Stimulated activated CD4-positive, alpha-beta T cell treated with anti-CD3 and anti-CD28 coated beads, Interleukin-2, amount 100 ng/mL, for 24 hours (primary cell): ENCODE measurements at regions not wholly inside any gene's neighbourhood (a gene's known extent, or its start where the extent isn't known, plus 50 kb on each side); places are given as distances from the start of the nearest gene placed in this dataset.
"Not testable (repeated sequence)": the region's sequence is repeated elsewhere in the genome, so short reads cannot be mapped to it uniquely, and the experiment has no call there.

Source experiments
- DNase-seq, 2 donors: peaks; one replicate each; pipeline ENCODE4 v3.0.0-alpha.2; 2020

DNA sequence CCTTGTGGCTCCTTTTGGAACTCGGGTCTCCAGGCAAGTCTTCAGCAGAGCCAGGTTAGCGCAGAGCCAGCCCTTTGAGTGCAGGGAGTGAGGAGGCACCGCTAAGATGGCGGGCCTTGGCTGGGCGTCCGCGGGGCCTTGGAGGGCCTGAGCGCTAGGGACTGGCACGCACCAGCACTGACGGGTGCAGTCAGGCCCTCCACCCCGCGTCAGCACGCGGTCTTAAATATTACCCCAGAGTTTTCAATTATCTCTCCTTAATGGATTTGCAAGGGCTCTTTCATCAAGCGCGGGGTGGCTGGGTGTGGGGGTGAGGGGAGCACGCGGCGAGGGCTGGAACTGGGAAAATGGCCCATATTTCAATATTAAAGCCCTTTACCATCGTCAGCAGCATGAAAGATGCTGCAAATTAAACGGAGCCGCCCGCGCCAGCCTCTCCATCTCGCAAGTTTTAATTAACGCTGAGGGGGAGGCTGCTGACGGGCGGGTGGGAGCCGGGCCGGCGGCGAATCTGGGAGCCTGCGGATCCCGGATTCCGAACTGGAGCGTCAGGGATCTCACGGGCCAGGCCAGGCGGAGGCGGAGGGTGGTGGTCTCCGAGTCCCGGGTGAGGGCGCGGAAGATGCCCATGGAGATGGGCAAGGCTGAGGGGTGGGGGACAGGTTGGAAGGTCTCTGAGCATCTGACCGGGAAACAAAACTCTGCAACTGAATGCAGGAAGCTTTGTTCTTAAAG lies 1690.4 kb upstream of the DEFB115 start:
- not testable (repeated sequence) for DNase-seq

DNA sequence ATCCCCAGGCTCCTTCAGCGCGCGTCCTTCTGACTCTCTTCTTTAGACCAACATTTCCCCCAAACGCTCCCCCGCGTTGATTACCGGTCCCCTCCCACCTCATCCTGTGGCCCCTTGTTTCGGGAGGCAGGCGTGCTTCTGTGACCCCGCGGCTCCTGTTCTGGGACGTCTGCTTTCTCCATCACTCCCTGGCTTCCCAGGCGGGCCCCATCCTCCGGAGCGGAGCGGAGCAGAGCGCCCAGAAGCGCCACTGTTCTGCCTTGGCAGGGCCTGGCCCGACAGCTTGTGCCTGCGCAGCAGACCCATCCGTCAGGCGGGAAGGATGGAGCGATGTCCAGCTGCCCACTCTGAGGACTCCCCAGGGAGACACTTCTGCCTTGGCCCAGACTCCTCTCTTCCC lies 1689.8 kb upstream of the DEFB115 start:
- not testable (repeated sequence) for DNase-seq

DNA sequence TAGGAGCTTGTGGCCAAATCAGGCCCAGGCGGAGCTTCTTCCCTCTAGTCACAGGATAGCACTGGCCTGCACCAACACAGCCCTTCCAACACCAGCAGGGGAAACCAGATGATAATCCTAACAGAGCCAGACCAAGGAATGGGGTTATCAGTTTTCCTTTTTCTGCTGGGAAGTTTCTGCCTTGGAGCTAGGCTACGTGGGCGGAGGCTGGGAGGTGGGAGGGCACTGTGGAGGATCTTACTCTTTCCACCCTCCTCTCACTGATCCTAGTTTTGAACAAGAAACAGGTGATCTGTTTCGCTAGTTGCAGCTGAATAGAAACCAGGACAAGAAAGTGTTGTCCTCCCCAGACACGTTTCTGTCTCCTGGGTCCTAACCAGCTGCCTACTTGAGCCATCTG lies 1687.3 kb upstream of the DEFB115 start:
- not testable (repeated sequence) for DNase-seq

DNA sequence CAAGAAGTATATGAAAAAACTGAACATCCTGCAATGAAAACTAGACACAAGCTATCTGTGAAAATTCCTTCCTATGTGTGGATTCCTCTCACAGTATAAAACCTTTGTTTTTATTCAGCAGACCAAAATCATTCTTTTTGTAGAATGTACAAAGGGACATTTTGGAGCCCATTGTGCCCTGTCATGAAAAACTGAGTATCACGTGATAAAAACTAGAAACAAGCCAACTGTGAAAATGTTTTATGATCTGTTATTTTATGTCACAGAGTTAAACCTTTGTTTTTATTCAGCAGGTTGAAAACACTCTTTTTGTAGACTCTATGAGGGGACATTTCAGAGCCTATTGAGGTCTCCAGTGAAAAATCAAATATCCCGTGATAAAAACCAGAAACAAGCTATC lies 1667.9 kb upstream of the DEFB115 start:
- DNase-seq, result not testable (repeated sequence)

DNA sequence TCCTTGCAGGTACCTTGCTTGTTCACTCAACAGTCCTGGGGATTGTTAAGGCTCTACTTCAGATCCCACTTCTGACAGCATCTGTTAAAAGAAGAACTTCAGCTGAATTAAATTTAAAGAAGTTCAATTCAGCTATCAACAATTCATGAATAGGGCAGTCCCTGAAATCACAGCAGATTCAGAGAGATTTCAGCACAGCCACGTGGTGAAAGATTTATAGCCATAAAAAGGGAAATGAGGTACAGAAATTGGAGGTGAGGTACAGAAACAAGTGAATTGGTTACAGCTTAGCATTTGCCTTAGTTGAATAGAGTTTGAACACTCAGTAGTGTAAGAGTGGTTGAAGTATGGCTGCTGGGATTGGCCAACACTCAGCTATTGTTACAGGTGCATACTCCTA lies 1653.3 kb upstream of the DEFB115 start:
- not testable (repeated sequence) for DNase-seq

DNA sequence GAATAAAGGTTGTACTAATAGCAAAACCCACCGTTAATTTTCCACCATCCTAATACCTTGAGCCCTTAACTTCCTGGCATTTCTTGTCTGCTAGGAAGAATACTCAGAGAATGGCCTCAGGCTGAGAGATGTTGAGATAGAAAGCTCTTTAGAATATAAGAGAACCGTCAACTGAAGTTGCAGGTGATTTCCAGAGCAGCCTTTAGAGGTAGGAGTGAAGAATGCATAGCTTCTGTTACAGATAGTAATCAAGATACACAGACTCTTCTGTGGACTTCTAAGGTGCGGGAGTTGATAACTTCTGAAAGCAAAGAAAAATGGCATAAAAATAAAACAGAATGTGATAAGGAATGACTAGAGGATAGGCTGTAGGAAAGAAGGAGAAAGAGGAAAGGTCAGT lies 1651.3 kb upstream of the DEFB115 start:
- DNase-seq, result not testable (repeated sequence)

DNA sequence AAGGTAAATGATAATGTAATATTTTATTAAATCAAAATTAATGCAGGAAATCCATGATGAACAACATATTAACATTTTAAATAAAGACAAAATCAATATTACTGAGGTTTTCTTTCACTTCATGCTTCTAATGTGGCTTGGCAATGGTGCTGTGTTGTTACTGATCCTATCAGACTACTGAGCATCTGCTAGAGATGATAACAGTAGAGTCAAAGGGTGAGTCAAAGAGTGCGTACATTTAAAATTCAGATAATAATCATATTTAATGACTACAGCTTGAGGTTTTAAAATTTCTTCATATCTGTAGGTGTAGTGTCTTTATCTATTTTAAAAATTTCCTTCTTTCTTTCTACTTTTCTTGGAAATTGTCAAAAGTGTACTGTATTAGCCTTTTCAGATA lies 1628.1 kb upstream of the DEFB115 start:
- DNase-seq, result not testable (repeated sequence)
